Smooth muscle cell of the brain vasculature (primary cell): ENCODE measurements at regions not wholly inside any gene's neighbourhood (a gene's known extent, or its start where the extent isn't known, plus 50 kb on each side); places are given as distances from the start of the nearest gene placed in this dataset.
"Not testable (repeated sequence)": the region's sequence is repeated elsewhere in the genome, so short reads cannot be mapped to it uniquely, and the experiment has no call there.

Experiments used
- DNase-seq: peaks from one replicate; pipeline ENCODE4 v3.0.0-alpha.2; 2012; ENCODE audit warnings: low read depth, low spot score

DNA sequence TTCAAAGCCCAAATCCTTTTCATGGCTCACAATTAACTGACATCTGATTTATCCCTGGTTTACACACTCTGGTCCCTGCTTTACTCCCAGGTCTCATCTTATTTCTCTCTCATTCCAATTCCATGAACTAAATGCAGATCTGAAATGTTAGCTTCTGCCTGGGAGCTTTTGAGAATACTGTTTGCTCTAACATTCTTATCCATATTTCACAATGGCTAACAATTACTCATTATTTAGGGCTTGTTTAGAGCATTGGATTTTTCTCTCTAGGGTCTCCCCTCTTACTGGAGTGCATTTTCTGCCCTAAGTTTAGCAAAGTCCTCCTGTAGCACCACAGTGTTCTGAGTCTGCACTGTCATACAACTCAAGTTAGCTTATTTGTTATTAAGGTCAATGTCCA lies 121.5 kb upstream of the HCRTR2 start:
- no peak for DNase-seq

- no peak for DNase-seq
Measured at GRCh38 chr6:55058682-55059081, 115.6 kb upstream of the HCRTR2 start.

GRCh38 chr6:55064711-55065420 lies 109.4 kb upstream of the HCRTR2 start:
- no peak for DNase-seq

DNA sequence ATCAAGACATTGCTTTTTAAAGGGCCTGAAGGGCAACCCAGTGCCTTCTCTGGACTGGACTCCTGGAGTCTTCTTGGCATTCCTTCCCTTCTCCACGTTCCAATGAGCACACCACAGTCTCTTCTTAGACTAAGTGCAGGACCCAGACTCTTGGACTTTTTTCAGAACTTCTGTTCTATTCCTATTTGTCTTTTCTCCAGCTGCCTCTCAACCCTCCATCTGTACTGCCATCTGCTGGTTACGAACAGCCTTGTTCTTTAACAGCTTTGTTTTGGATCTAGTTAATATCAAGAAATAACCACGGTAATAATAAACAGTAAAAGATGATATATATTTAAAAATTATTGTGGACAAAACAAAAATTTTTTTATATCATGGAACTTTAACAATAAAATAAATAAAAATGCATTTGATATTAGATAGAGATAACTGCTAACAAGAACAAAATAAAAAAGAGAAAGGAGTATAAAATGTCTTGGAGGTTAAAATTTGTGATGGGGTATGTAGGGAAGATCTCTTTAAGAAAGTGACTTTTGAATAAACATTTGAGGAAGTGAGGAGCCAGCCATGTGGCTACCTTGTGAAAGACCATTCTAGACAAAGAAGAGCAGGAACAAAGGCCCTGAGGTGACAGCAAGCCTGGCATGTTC lies 105.1 kb upstream of the HCRTR2 start:
- DNase-seq = peak; percentile 13

GRCh38 chr6:55082021-55082420 lies 92.3 kb upstream of the HCRTR2 start:
- no peak for DNase-seq

- DNase-seq = not testable (repeated sequence)
Measured at GRCh38 chr6:55088011-55088410, 86.3 kb upstream of the HCRTR2 start.

DNA sequence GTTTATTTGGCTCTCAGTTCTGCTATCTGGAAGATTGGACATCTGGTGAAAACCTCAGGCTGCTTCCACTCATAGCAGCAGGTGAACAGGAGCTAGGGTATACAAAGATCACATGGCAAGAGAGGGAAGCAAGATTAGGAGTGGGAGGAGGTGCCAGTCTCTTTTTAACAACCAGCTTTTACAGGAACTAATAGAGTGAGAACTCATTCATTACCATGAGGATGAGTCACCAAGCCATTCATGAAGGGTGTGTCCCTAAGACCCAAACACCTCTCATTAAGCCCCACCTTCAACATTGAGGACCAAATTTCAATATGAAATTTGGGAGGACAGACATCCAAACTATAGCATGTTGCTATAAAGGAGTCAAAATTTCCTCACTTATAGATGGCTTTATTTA lies 85.4 kb upstream of the HCRTR2 start:
- DNase-seq = no peak

- no peak for DNase-seq
Measured at GRCh38 chr6:55089325-55089724, 85.0 kb upstream of the HCRTR2 start.

GRCh38 chr6:55100686-55101085 lies 73.6 kb upstream of the HCRTR2 start:
- no peak for DNase-seq

DNA sequence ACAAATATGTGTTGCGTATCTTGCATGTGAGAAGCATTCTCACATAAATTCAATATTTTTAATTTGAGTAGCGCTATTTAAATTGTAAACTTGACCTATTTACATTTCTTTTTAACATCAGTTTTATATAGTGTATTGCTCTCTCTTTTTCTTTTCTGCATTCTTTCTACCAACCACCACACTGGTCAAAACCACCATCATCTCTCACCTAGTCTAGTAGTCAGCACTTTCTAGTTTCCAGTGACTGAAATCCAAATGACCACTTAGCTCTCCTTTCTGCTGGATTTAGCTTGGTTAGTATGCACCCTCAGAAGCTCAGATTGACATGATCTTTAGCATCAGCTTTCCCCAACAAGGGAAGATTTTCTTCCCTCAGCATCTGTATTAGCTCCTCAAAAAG lies 73.2 kb upstream of the HCRTR2 start:
- no peak for DNase-seq

DNA sequence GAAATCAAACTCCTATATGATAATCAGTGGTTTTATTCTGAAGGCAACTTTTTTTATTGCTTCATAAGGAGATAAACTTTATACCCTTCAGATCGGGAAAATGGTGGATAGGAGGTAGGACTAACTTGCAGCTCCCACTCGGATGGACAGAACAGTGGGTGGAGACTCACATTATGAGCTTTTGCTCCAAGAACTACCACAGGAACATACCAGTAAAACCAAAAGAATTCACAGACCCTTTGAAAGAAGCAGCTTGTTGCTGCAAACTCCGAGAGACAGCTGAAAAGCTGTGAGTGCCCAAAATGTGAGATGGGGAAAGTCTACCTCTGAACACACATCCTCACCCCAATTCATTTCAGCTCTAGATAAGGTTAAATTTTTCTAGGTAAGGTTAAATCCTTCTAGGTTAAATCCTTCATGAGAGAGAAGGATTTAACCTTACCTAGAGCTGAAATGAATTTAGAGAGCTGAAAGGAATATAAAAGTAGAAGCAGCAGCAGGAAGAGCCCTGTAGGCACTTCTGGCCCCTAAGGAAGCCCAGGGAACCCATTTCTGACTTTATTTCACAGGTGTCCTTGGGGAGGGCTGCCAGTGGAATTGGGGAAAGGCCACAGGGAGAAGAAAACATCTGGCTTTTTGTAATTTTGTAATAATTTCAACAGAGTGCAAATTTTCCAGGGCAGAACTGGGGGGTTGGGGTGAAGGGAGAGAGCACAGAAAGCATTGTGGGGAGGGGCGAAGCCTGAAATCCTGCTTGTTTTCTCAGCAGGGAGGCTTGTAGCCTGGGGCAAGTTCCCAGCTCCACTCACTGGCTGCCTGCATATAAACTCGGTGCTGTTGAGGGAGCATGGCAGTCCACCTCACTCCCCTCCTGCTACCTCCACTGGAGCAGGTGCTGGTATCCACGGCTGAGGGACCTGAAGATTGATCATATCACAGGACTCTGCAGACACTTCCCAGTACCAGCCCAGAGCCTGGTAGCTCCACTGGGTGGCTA lies 65.9 kb upstream of the HCRTR2 start:
- DNase-seq = no peak

DNA sequence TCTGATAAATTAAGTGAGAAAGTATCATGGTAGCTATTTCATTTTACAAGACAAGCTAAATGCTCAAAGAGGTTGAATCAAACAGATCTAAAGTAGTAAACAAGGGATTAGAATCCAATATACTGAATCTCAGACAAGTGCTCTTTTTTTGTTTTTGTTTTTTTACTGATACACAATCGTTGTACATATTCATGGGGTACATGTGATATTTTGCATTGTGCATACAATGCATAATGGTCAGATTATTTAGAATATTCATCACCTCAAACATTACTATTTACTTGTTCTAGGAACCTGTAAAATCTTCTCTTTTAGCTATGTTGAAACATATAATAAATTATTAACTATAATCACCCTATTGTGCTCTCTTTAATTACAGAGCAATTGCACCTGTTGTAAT lies 57.0 kb upstream of the HCRTR2 start:
- DNase-seq = no peak

DNA sequence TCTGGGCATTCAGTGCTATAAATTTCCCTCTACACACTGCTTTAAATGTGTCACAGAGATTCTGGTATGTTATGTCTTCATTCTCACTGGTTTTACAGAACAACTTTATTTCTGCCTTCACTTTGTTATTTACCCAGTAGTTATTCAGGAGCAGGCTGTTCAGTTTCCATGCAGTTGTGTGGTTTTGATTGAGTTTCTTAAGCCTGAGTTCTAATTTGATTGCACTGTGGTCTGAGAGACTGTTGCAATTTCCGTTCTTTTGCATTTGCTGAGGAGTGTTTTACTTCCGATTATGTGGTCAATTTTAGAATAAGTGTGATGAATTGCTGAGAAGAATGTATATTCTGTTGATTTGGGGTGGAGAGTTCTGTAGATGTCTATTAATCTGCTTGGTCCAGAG lies 50.1 kb upstream of the HCRTR2 start:
- not testable (repeated sequence) for DNase-seq
